Keratinocyte (primary cell): ENCODE measurements at regions not wholly inside any gene's neighbourhood (a gene's known extent, or its start where the extent isn't known, plus 50 kb on each side); places are given as distances from the start of the nearest gene placed in this dataset.

Experiments used
- DNase-seq: peaks from one replicate; pipeline ENCODE4 v3.0.0-alpha.2; 2011; ENCODE audit warnings: low read depth, missing footprints, low spot score
- FAIRE-seq: peaks from 2 replicates; lab custom pipeline; 2011; peaks lifted over from hg19 to GRCh38; lab: Jason Lieb, UNC
- H2AFZ ChIP-seq: 2 replicates; pipeline ENCODE4 v1.6.0; 2012; ENCODE audit warnings: low read length, control low read depth, inconsistent platforms; ENCODE audit not compliant: control insufficient read depth
- H3K27ac ChIP-seq: 2 replicates; pipeline ENCODE4 v1.5.1; 2011; ENCODE audit warnings: low read length; ENCODE audit not compliant: control insufficient read depth, insufficient read depth
- H3K27me3 ChIP-seq: 3 replicates; pipeline ENCODE4 v1.6.0; 2011; ENCODE audit warnings: low read length; ENCODE audit not compliant: control insufficient read depth, insufficient read depth; ENCODE audit errors: extremely low read depth
- H3K36me3 ChIP-seq, 2 experiments: 2 replicates in 1 of 2; 3 replicates in 1 of 2; pipeline ENCODE4 v1.5.1; 2011; ENCODE audit warnings: low read length in 2 of 2, mild to moderate bottlenecking in 1 of 2; ENCODE audit not compliant: control insufficient read depth in 2 of 2, insufficient read depth in 2 of 2; ENCODE audit errors: extremely low read depth in 1 of 2
- H3K4me1 ChIP-seq: 3 replicates; pipeline ENCODE4 v1.5.1; 2011; ENCODE audit warnings: low read length; ENCODE audit not compliant: control insufficient read depth, insufficient read depth; ENCODE audit errors: extremely low read depth
- H3K4me2 ChIP-seq: 3 replicates; pipeline ENCODE4 v1.6.0; 2011; ENCODE audit warnings: low read depth, low read length; ENCODE audit not compliant: control insufficient read depth, insufficient read depth; ENCODE audit errors: extremely low read depth
- H3K4me3 ChIP-seq, 3 experiments: fragments of 200-600 bp in 1 of 3; sonication (generic) in 1 of 3; 2 replicates in 2 of 3; 3 replicates in 1 of 3; pipeline ENCODE4 v1.5.1; 2011 to 2016; ENCODE audit warnings: low read length in 3 of 3, mild to moderate bottlenecking in 3 of 3, control low read depth in 2 of 3, inconsistent platforms in 1 of 3, low read depth in 1 of 3, mixed read lengths in 1 of 3, mixed run types in 1 of 3, moderate library complexity in 1 of 3; ENCODE audit not compliant: control insufficient read depth in 2 of 3, insufficient read depth in 2 of 3; ENCODE audit errors: extremely low read depth in 1 of 3
- H3K79me2 ChIP-seq: 2 replicates; pipeline ENCODE4 v1.6.0; 2012; ENCODE audit warnings: low read length; ENCODE audit not compliant: control insufficient read depth, insufficient read depth
- H3K9ac ChIP-seq: 3 replicates; pipeline ENCODE4 v1.6.0; 2011; ENCODE audit warnings: low read length; ENCODE audit not compliant: control insufficient read depth, insufficient read depth; ENCODE audit errors: extremely low read depth
- H3K9me1 ChIP-seq: 3 replicates; pipeline ENCODE4 v1.6.0; 2011; ENCODE audit warnings: low read length; ENCODE audit not compliant: control insufficient read depth, insufficient read depth; ENCODE audit errors: extremely low read depth
- H3K9me3 ChIP-seq: 2 replicates; pipeline ENCODE4 v1.5.1; 2012; ENCODE audit warnings: low read depth, low read length; ENCODE audit not compliant: control insufficient read depth
- H4K20me1 ChIP-seq: 3 replicates; pipeline ENCODE4 v1.6.0; 2011; ENCODE audit warnings: low read length; ENCODE audit not compliant: control insufficient read depth, insufficient read depth; ENCODE audit errors: extremely low read depth
- EZH2 ChIP-seq: IDR thresholded peaks from one replicate; pipeline ENCODE4 v1.6.1; 2012; ENCODE audit warnings: inconsistent platforms, mild to moderate bottlenecking, low read length, moderate library complexity
- dilution Hi-C: fragments of 300-500 bp; cut with MboI; formaldehyde crosslinking; loops from one replicate; pipeline ENCODE4 v1.7.0; 2020; ENCODE audit warnings: low sequenced_read_pairs; ENCODE audit not compliant: extremely low pct_ligation_motif_present
- TF ChIP-seq, protein P1 (sequence below), 3 experiments: IDR thresholded peaks in 1 of 3; conservative IDR thresholded peaks in 1 of 3; optimal IDR thresholded peaks in 1 of 3; 2 replicates in 2 of 3; 3 replicates in 1 of 3; pipeline versions ENCODE3 to v1.5.1; 2011; ENCODE audit warnings: low read length in 3 of 3, mild to moderate bottlenecking in 3 of 3, moderate library complexity in 2 of 3, control low read depth in 1 of 3, inconsistent platforms in 1 of 3; ENCODE audit not compliant: insufficient read depth in 2 of 3; ENCODE audit errors: extremely low read depth in 1 of 3

DNA sequence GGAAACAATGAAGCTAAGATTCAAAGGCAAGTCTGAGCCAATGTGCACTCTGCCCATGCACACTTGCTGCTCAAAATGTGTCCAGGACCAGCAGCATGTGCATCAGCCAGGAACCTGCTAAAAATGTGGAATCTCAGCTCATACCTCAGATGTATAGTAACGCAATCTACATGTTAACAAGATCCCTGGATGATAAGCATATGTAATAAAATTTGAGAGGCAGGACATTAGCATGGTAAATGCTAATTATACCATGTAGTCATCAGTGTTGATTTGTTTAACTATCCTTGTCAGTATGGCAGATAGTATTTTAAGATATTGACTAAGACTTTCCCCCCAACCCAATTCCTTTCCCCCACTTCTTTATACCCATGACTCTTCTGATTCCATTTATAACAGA, 379.6 kb downstream of the TOX3 start:
- Histone ChIP-seq H3K36me3 (no peaks in the 10 kb centered on the region), H3K27me3 (no peaks in the 10 kb centered on the region), H3K79me2 (no peaks in the 10 kb centered on the region), H3K4me1 (no peaks in the 10 kb centered on the region), H3K27ac (no peak overlapping the region), H3K9me3 (no peaks in the 10 kb centered on the region), H3K4me3 (no peak overlapping the region), H2AFZ (no peak overlapping the region), H3K4me2 (no peak overlapping the region), H3K9me1 (no peaks in the 10 kb centered on the region), H3K9ac (no peak overlapping the region), H4K20me1 (no peaks in the 10 kb centered on the region)
- dilution Hi-C loops = no loop called here
- FAIRE-seq = no peak
- no peak for DNase-seq
- no peak for TF ChIP-seq EZH2
- TF ChIP-seq, protein P1, sequence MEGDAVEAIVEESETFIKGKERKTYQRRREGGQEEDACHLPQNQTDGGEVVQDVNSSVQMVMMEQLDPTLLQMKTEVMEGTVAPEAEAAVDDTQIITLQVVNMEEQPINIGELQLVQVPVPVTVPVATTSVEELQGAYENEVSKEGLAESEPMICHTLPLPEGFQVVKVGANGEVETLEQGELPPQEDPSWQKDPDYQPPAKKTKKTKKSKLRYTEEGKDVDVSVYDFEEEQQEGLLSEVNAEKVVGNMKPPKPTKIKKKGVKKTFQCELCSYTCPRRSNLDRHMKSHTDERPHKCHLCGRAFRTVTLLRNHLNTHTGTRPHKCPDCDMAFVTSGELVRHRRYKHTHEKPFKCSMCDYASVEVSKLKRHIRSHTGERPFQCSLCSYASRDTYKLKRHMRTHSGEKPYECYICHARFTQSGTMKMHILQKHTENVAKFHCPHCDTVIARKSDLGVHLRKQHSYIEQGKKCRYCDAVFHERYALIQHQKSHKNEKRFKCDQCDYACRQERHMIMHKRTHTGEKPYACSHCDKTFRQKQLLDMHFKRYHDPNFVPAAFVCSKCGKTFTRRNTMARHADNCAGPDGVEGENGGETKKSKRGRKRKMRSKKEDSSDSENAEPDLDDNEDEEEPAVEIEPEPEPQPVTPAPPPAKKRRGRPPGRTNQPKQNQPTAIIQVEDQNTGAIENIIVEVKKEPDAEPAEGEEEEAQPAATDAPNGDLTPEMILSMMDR (optimal IDR thresholded peaks at IDR 0.05 in 1 of 3, IDR thresholded peaks at IDR 0.05 in 1 of 3, conservative IDR thresholded peaks at IDR 0.05 in 1 of 3; ENCODE audit: extremely low read depth in 1 of 3, insufficient read depth in 2 of 3, low read length in 3 of 3) = no peak

DNA sequence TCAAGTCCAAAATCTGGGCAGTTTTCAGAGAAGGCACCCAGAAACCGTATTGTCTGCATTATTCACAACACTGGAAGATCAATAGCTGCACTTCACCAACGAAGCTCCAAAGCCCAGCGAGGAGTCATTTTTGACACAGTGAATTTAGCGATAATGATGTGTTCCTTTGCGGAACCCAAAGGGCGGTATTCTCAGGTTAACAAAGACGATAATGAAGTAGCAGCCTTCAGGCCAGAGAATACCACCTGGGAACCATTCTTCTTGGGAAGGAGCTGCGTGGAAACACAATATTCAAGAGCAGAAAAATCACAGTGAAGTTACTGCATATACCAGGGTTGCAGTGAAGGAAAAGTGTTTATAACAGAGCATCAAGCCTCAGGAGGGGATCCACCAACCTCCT, 381.0 kb downstream of the TOX3 start:
- Histone ChIP-seq H3K36me3 (no peaks in the 10 kb centered on the region), H3K4me1 (no peaks in the 10 kb centered on the region), H4K20me1 (no peaks in the 10 kb centered on the region), H3K4me3 (no peak overlapping the region), H3K79me2 (no peaks in the 10 kb centered on the region), H3K4me2 (no peak overlapping the region), H3K27ac (no peak overlapping the region), H3K27me3 (no peaks in the 10 kb centered on the region), H3K9me1 (no peaks in the 10 kb centered on the region), H3K9ac (no peak overlapping the region), H3K9me3 (no peaks in the 10 kb centered on the region), H2AFZ (no peak overlapping the region)
- FAIRE-seq (no peak), DNase-seq (no peak)
- dilution Hi-C loops = no loop called here
- no peak for TF ChIP-seq EZH2
- TF ChIP-seq, protein P1 (optimal IDR thresholded peaks at IDR 0.05 in 1 of 3, IDR thresholded peaks at IDR 0.05 in 1 of 3, conservative IDR thresholded peaks at IDR 0.05 in 1 of 3; ENCODE audit: extremely low read depth in 1 of 3, insufficient read depth in 2 of 3, low read length in 3 of 3) = no peak
